ENCODE measurements at regions not wholly inside any gene's neighbourhood (a gene's known extent, or its start where the extent isn't known, plus 50 kb on each side); places are given as distances from the start of the nearest gene placed in this dataset.

- TF ChIP-seq CTCF (conservative IDR thresholded peaks at IDR 0.05; ENCODE audit: low read depth, low read length) (no peak), EZH2 (IDR thresholded peaks at IDR 0.05; ENCODE audit: borderline replicate concordance, low read depth, low read length, poor library complexity, severe bottlenecking) (no peak)
Observed at GRCh38 chr12:4216187-4216927, 57.2 kb upstream of the CCND2 start.

Data from A673 (cell line).